NOMO-1 (cell line): ENCODE measurements at regions not wholly inside any gene's neighbourhood (a gene's known extent, or its start where the extent isn't known, plus 50 kb on each side); places are given as distances from the start of the nearest gene placed in this dataset.
"Not testable (repeated sequence)": the region's sequence is repeated elsewhere in the genome, so short reads cannot be mapped to it uniquely, and the experiment has no call there.

ENCODE experiments used
- DNase-seq, 2 experiments: peaks; one replicate each; lab custom pipeline; 2025; ENCODE audit not compliant: unreplicated experiment in 2 of 2; lab: John Stamatoyannopoulos, UW

DNA sequence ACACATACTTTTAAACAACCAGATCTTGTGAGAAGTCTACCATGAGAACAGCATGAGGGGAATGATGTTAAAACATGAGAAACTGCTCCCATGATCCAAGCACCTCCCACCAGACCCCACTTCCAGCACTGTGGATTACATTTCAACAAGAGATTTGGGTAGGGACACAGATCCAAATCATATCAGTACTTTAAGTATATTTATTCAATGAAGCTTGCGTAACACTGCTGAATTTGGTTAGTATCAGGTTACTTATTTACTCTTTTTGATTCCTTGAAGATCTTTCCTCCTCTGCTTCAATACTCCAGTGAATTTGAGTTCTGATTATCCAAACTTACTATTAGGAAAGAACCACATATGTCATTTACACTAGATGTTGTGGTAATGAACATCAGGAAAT, 418.6 kb downstream of the PIK3C3 start:
- no peak for DNase-seq

DNA sequence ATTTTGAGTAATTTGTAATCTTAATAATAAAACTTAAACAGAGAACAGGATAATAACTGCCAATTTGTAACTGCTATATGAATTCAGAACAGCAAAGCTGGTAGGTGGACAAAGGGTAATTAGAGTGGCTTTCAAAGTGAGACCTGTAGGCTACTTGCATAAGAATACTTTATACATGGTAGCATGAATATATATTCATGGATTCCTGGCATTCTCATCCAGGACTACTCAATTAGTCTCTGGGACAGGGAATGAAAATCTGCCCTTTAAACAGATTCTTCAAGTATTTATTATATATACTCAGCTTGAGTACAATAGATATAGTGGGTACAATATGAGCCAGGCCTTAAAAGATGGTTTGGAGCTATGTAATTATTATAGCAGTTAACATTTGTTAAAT, 419.9 kb downstream of the PIK3C3 start:
- no peak for DNase-seq

DNA sequence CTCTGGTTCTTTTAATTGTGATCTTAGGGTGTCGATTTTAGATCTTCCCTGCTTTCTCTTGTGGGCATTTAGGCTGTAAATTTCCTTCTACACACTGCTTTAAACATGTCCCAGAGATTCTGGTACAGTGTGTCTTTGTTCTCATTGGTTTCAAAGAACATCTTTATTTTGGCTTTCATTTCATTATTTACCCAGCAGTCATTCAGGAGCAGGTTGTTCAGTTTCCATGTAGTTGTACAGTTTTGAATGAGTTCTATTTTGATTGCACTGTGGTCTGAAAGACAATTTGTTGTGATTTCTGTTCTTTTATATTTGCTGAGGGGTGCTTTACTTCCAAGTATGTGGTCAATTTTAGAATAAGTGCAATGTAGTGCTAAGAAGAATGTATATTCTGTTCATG, 423.8 kb downstream of the PIK3C3 start:
- not testable (repeated sequence) for DNase-seq

DNA sequence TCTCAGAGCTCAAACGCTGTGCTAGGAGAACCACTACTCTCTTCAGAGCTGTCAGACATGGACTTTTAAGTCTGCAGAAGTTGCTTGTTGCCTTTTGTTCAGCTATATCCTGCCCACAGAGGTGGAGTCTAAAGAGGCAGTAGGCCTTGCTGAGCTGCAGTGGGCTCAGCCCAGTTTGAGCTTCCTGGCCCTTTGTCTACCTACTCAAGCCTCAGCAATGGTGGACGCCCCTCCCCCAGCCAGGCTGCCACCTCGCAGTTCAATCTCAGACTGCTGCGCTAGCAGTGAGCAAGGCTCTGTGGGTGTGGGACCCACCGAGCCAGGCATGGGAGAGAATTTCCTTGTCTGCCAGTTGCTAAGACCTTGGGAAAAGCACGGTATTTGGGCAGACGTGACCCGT, 426.2 kb downstream of the PIK3C3 start:
- not testable (repeated sequence) for DNase-seq

DNA sequence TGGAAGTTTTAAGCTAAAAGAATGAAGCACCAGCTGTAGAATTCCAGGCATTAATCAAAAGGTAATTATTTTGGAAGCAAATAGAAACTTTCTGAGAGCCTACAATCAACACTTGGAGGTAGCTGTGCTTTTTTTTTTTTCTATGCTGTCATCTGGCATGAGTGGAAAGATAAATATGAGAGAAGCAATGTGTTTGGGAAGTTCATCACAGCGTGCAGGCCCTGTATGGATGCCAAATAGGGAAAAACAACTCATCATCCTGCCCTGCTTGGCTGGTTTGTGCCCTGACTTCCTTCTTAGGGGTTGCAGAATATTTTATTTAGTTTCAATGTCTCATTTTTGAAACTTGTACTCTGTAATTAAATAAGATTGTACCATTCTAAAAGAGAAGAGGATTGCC, 437.4 kb downstream of the PIK3C3 start:
- no peak for DNase-seq

DNA sequence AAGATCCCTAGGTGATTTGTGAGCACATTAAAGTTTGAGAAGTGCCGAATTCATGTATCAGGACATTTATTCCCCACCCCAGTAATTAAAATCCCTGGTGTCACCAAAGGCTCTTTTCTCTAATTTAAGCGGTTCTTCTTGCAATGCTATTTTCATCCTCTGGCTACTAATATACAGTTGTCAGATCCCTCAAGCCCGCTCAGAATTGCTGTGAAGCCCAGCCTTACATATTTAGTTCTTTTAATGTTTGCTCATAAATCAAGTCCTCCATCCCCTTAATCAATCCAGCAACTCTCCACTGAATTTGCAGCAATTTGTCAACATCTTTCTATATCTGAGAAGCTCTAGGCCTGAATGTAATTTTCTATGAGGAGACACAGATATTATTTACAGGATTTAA, 437.9 kb downstream of the PIK3C3 start:
- no peak for DNase-seq

DNA sequence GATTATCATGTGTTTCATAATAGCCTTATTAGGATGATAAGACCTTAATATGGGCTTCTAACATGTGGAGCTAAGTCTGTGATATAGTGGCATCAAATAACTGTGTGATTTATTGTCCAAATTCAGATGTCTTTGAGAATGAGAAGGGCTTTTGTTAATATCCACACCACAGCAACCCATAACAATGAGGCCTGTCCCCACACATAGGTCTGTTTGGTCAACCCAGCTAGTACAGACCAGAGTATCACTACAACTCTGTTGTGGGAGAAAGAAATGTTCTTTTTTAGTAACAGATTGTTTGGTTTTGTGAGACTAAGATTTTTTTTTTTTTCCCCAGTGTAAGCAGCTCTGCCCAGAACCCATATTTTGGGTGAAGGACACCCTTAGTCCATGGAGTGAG, 439.2 kb downstream of the PIK3C3 start:
- DNase-seq, result no peak

DNA sequence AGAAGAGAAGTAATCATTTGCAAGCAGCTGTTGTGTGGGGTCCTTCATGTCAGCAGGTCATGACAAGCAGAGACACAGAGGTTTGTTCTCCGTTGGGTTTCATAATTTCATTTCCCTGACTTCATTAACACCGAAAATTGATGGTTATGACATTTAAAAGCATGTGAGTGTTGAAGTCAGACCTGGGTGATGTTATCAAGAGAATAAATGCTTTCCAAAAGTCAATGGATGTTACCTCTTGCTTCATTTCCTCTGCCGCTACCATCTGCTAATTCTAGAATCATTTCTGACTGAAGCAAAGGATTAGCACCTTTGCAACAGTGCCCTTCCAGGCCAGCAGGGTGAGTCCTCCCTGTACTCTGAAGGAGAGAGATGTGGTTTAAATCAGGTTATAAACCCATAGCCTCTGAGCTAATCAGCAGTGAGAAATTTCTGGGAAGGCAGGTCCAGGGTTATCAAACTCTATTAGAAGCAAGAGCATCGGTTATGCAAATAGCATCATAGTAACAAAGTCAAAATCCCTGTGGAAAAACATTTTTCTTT, 446.2 kb downstream of the PIK3C3 start:
- DNase-seq, result no peak

DNA sequence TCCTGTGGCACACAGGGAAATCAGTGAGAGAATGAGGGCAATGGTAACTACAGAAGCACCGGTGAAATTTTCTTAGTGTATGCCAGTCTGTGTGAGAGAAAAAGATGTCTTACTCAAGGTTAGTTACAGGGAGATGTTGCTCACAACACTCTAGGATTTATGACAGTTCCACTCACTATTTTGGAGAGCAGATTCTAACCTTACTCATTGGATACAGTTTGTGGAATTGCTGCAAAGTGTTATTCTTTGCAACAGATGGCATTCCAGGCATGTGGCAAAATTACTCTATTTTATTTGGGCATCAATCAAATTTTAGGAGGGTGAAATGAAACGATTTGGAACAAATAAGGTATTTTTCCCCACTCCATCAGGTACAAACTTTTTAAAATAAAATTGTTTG, 449.1 kb downstream of the PIK3C3 start:
- no peak for DNase-seq

DNA sequence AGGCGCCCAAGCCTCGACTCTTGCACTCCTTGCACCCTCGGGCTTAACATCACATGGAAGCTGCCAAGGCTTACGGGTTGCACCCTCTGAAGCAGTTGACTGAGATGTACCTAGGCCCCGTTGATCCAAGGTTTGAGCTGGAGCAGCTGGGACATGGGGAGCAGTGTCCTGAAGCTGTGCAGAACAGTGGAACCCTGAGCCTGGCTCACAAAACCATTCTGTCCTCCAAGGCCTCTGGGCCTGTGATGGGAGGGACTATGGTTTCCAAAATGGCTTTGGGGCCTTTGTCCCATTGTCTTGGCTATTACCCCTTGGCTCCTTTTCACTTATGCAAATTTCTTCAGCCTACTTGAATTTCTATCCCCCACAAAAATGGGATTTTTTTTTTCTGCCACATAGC, 454.0 kb downstream of the PIK3C3 start:
- no peak for DNase-seq

DNA sequence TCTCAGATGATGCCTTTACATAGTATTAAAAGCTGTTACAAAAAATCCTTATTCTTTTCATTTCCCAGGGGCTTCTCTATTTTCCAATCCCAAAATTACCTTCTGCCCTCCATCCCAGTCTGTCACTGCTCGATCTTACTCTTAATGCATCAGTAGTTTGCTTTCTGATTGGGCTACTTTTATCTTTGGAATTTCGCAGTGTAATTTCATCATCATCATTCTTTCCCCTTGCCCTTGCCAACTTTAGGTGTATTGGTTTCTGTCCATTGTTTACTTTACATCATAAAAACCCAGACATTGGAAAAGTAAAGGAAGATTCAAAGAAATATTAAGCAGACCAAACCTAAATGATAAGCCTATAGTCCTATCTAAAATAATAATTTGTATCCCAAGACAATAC, 457.2 kb downstream of the PIK3C3 start:
- no peak for DNase-seq

DNA sequence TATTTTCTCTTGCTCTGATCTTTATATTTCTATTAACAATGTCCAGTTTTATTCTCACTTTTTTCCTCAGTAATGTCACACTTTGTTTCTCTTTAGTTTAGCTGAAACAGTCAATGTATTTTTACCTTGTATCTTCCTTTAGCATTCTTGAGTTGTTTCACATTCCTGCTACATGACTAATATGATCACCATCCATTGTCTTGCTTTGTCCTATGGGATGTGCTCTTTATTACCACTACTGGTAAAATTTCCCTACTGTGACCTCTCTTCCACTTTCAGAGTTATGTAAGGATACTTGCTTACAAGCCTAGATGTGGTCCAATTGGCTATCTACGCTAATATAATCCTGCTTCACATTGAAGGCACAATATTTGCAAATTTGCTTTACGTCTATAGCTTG, 457.9 kb downstream of the PIK3C3 start:
- no peak for DNase-seq

DNA sequence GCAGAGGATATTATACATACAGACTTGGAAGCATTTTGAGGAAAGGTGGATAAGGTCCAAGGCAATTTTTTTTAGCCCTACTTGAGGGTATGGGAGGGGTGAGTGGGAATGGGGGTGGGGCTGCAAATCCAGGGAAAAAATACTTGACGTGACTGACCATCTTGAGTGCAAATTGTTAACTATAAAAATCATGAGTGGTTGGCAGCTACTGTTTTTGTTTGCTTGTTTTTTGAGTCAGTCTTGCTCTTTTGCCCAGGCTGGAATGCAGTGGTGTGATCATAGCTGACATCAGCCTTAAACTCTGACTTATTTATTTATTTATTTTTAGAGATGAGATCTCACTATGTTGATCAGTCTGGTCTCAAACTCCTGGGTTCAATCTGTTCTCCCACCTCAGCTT, 458.8 kb downstream of the PIK3C3 start:
- no peak for DNase-seq

DNA sequence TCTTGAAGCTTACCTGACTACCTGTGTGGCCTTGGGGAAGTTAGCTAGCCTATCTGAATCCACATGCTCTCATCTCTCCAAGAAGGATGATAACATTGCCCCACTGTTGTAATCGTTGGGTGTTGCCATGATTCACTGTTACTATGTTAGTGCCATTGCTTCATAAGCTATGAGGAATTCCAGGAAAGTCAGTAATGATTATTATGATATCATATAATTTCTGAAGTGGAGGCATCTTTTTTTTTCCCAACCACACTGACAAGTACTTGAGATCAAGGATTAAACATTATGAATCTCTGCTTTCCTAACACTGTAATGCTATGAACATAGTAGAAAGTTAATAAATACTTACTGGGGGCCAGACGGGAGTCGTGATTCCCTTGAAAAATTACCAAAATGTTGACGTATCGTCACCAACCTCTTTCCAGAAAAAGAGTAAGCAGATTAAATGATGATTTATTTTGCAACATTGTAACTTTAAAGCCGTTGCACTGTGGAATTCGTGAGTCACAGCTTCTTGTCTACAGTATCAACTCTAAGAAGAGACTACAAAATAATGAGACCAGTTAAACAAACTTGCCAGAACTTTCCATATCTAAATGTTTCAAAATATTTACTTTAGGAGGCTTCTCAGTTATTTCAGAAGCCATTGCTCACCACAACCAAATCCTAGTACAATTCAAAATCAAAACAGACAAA, 459.9 kb downstream of the PIK3C3 start:
- DNase-seq, result no peak

DNA sequence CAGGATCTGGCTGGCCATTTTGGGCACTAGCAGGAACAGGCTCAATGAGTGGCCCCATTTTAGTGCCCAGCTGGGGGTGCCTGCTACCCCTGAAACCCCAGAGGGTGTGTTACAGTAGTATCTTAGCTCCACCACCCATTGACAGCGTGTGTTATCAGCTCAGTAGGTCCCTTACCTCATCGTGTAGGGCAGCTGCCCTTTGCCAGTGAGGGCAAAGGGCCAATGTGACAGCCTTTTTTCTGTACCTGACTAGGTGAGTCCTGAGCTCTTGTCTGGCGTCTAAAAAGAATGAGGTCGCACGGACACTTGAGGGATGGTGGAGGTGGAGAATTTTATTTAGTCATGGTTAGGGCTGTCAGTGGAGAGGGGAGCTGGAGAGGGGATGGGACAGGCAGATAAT, 462.2 kb downstream of the PIK3C3 start:
- no peak for DNase-seq

DNA sequence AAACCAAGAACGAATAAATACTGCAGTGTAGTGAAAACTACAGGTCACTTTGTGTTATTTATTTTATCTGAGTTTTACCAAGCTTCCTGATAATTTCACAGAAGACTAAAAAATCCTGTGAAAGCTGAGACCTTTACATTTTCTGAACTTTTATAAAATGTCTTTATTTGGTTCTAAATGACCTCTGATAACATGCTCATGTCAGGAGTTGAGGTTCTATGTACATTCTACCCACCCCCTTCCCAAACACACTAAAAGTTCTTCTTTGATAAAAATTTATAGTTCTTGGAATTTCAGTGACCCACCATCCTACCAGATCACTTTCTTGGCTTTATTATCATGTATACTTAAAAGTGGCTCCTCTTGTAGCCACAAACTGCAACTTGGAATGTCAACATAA, 463.1 kb downstream of the PIK3C3 start:
- no peak for DNase-seq

DNA sequence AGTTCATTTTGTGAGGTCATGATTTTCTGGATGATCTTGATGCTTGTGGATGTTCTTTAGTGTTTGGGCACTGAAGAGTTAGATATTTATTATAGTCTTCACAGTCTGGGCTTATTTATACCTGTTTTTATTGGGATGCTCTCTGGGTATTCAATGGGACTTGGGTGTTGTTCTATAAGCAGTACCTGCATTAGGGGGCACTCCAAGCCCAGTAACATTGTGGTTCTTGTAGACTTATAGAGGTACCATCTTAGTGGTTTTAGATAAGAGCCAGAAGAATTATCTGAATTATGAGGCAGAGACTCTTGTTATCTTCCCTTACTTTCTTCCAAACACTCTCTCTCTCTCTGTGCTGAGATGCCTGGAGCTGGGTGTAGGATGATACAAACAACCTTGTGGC, 470.0 kb downstream of the PIK3C3 start:
- DNase-seq, result no peak

DNA sequence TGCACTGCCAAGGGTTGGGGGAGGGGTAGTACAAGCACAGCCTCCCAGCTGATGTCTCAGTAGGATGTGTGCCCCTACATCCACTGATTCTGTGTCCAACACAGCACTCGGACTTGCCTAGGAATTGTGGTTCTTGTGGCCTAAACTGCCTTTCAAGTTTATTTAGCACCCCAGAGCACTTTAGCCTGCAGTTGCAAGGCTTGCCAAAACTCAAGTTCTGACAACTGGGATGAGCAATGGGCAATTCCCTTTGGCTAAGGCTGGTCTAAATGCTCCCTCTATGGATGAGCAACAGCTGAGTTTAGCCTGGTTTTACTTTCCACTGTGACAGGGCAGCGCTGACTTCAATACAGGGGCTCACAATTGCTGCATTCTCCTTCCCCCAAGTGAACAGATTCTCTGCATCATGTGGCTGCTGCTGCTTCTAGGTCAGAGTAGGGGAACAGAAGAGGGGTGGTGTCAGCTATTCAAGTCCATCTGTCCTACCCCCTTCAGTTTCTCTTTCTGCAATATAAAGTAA, 471.5 kb downstream of the PIK3C3 start:
- DNase-seq, result no peak

DNA sequence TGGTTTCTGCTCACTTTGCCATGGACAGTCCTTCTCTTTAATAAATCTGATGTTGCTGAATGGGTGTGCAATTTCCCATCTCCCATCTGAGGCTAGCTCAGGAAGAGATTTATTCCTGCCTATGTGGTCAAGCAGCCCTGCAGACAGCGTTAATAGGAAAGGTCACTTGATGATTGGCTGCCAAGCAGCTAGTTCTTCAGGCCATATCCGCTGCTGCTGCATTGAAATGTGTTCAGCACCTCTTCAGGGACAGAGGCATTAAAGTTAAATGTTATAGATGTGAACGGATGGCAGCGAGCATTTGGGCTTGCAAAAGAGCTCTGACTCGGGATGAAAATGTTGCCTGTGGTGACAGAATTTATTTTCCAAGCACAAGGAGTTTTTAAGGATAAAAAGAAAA, 474.2 kb downstream of the PIK3C3 start:
- no peak for DNase-seq

DNA sequence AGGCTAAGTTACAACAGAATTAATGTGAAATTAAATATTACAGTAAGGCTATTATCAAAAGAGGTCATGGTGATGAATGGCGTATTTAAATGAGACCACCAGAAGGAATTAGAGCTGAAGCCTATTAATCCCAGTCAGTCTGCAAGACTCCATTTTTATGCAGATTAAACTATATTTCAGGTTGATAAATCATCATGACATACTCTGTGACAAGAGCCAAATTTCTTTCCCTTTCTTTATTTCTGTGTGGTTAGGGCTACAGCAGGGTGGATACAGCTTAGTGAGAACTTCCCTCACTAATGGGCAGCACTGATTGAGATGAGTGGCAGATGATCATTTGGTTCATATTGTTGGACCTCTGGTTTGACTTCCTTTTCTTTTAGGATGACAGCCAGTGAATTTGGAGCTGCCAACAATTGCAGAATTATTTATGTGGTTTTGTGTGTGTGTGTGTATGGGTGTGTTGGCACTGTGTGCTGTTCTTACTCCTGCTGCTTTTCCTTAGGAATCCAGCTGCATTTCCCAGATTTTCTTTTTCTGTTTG, 481.3 kb downstream of the PIK3C3 start:
- no peak for DNase-seq

DNA sequence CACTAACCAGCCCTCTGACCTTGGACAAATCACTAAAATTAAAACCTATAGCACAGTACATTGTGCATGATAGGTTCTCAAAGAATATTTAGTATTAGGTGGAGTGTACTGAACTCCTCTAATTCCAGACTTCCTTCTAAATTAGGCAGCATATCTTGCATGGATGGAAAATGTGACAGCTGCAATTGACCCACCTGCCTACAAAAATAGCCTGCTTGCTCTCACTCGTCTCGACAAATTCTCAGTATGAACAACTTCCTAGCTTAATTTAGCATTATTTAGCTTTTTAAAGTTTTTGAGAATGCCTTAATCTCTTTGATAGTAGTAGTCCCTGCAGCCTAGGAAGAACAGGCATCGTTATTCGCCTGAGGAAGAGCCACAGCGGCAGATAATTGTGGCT, 482.0 kb downstream of the PIK3C3 start:
- DNase-seq, result no peak

DNA sequence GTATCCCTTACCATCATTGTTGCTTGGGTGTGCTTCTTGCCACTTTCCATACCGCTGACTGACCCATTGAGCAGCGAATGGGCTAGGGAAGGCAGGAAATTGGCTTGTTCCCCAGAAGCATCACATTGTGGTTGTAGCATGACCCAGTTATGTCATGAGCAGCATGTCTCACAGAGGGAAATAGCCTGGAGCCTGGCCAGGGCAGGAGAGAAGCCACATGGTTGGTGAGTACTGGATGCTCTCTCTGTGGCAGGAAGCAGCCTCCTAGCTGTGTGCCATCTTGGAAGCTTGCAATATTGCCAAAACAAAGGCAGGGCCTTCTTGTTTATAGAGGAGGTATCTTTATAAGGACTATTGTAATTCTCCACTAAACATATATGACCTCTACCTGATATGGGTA, 482.6 kb downstream of the PIK3C3 start:
- DNase-seq, result no peak

DNA sequence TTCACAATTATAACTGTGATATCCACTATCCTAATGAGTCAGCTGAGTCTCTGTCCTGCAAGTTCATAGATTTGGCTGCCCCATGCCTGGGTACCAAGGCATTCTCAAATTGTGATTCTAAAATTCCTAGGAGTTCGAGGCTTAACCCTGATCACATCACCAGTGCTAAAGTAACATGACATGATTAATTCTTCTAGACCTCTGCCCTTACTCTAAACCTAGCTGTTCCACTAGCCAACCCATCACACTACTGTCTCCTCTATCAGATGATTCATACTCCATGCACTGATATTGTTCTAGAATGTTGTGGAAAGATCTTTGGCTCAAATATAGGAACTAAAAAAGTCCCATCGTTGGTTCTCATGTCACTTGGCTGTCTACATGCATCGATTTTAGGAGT, 487.6 kb downstream of the PIK3C3 start:
- no peak for DNase-seq
